GM18508 (cell line): ENCODE measurements at regions not wholly inside any gene's neighbourhood (a gene's known extent, or its start where the extent isn't known, plus 50 kb on each side); places are given as distances from the start of the nearest gene placed in this dataset.

Source experiments
- ATAC-seq: cut with Tn5 transposase; IDR thresholded peaks from one replicate; pipeline ENCODE4 v1.9.1; 2021; ENCODE audit warnings: moderate number of reproducible peaks; ENCODE audit not compliant: insufficient read depth, unreplicated experiment

DNA sequence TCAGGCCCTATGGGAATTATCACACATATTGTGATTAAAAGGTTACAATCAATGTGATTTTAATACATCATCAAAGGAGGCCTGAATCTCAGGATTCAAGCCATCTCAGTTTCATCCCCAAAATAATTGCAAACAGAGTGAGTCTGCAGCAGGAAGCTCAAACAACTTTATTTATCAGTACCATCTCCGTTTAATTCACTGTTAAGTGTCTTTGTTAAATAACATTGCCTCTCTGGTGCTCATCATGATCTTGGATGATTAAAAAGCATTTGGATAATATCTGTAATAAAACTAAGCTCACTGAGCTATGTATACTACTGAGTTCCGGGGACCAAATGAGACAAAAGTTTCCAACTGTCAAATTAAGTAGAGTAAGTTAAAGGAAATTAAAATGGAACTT, 817.8 kb upstream of the CNTNAP5 start:
- ATAC-seq, result no peak

DNA sequence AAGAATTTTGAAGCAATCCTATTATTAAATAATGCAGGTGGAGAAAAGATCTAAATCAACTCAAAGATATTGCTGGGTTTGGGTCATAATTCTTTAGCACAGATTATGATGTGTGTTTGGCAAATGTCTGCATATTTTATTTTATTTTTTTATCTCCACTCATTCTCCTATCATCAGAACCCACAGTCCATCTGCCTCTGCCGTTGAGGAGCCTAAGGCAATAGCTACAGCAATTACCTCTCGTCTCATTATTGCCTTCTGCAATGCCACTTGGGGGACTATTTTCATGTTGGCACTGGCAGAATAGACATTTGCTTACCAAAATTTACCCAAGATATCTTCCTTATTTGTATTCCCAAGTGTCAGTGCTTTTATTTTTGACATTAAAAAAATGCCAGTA, 815.9 kb upstream of the CNTNAP5 start:
- ATAC-seq, result no peak

DNA sequence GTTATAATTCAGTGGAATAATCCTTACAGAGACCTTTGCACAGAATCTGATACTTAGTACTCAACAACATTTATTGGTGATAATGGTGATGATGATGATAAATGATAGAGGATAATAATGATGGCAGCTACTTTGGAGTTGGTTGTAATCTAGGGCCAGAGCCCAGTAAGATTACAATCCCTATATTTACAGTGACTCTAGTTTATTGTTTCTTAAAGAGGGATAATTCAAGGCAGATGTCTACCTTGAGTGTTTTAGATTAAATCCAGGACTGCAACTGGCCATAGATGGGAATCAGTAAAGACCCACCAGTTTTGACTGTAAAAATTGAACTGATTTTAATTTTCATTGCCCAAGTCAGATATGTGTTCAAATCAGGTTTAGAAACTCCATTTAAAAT, 813.9 kb upstream of the CNTNAP5 start:
- no peak for ATAC-seq

DNA sequence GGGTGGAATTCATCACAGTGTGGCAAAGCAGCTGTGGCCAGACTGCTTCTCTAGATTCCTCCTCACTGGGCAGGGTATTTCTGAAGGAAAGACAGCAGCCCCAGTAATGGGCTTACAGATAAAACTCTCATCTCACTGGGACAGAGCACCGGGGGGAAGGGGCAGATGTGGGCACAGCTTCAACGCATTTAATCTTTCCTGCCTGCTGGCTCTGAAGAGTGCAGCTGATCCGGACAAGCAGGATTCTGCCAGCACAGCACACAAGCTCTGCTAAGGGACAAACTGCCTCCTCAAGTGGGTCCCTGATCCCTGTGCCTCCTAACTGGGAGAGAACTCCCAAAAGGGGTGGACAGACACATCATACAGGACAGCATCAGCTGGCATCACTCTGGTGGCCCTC, 779.9 kb upstream of the CNTNAP5 start:
- no peak for ATAC-seq

DNA sequence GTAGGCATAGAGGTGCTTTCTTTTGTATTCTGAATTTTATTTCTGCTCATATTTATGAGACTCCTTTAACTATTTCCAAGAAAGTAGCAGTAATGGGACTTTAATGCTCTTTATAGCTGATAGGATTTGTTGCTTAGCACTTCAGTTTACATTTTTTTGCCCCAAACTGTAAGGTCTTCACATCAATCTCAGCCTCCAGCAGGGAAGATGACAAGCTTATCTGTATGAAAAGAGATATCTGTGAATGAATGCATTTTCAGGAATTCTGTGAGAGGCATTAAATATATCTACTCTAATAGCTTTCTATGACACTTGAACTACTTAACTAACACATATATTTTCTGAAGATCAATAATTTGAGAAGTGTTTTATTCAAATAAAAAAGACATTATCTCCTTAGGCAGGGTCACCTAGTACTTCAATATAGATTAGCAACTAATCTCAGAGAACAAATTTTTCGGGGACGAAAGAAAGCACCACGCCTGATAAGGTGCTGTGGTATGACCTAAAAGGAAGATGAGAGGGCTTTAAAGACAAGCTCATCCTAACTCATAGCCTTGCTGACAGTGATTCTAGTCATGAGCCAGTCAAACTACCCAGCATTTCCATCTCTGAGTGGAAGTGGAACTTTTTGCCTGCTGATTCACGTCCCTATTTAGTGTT, 766.1 kb upstream of the CNTNAP5 start:
- ATAC-seq, result no peak

DNA sequence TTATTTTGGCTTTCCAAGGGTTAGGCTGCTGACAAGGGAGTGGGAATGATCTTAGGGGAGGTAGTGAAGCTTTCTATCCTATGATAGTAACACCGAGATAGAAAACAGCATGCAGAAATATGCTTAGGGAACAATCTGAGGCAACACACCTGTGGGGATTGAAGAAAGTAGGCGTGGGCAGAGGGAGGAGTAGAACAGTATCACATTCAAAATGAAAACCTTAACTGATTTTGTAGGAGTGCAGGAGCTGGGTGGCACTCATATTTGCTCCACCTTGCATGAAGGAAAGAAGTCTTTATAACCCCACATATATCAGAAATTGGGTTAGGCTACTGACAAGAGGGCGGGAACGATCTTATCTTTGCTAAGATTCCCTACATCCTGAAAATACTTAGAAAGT, 762.2 kb upstream of the CNTNAP5 start:
- ATAC-seq, result no peak

DNA sequence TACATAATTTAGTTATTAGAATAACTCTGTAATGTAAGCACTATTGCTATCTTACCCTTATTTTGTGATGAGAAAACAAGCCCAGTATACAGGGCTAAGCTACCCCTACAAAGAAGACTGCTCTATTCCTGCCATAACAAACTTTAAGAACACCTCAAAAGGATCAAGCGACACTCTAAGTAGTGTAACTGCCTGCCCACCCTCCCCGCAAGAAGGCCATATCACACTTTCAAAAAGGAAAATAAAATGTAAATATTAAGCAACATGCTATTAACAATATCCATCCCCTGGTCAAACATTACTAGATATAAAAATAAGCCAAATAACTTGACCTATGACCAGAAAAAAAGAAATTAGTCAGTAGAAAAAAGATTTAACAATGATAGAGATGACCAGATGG, 741.7 kb upstream of the CNTNAP5 start:
- ATAC-seq, result no peak

DNA sequence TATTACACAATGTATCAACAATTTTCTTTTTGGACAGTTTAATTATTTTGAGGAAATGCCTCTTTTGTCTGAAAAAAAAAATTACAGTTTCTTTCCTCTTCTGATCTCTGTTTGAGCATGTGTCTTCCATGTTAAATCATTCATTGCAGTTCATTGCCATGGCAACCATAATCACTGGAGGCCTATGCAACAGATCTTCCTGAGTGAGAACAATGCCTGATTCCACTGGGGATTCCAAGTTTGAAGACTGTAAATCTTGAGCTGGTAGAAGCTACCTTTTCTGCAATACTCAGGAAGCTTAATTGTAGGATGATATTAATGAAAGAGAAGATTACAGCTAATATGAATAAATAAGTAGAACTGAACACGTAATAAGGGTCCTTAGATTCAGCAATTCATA, 721.4 kb upstream of the CNTNAP5 start:
- ATAC-seq, result no peak
